Adrenal gland (tissue), 9 donors: ENCODE measurements at regions not wholly inside any gene's neighbourhood (a gene's known extent, or its start where the extent isn't known, plus 50 kb on each side); places are given as distances from the start of the nearest gene placed in this dataset.

ENCODE experiments used
- DNase-seq, 7 donors: peaks; one replicate each; pipeline ENCODE4 v3.0.0-alpha.2; 2019 to 2020
- H3K27ac ChIP-seq, 5 donors: fragments of 200-600 bp; sonication (generic) in 4 of 5; 1 replicate in 3 of 5; 2 replicates in 2 of 5; pipeline versions ENCODE4 v1.5.1 to v1.8.0; 2016 to 2020; ENCODE audit warnings: mild to moderate bottlenecking in 1 of 5
- H3K27me3 ChIP-seq: fragments of 200-600 bp; 2 replicates; pipeline ENCODE4 v1.8.0; 2021
- H3K36me3 ChIP-seq, 2 donors: fragments of 200-600 bp; replicated peaks in 1 of 2; 1 replicate in 1 of 2; 2 replicates in 1 of 2; pipeline versions ENCODE4 v1.5.1 to v1.8.0; 2018 to 2022
- H3K4me1 ChIP-seq, 2 donors: fragments of 200-600 bp; replicated peaks in 1 of 2; 1 replicate in 1 of 2; 2 replicates in 1 of 2; pipeline versions ENCODE4 v1.5.1 to v1.8.0; 2018 to 2021
- H3K4me3 ChIP-seq, 4 donors: fragments of 200-600 bp; sonication (generic) in 3 of 4; one replicate each; pipeline ENCODE4 v1.5.1; 2016 to 2018
- H3K9me3 ChIP-seq, 3 donors: fragments of 200-600 bp; sonication (generic) in 1 of 3; replicated peaks in 1 of 3; 1 replicate in 2 of 3; 2 replicates in 1 of 3; pipeline versions ENCODE4 v1.5.1 to v1.8.0; 2016 to 2021
- POLR2A ChIP-seq, 2 donors: fragments of 450-650 bp; IDR thresholded peaks; one replicate each; pipeline ENCODE4 v1.6.1; 2017; ENCODE audit warnings: antibody characterized with exemption in 2 of 2, mild to moderate bottlenecking in 2 of 2, moderate library complexity in 1 of 2
- WGBS, 4 donors: extraction: QIAGEN DNeasy Blood & Tissue Kit in 2 of 4; methylation state at CpG; one replicate each; pipeline versions ENCODE4 v1.1.5 to v1.1.7; 2013 to 2017; 5-methylcytosine and 5-hydroxymethylcytosine counted together
- intact Hi-C, 2 donors: fragments of 100-400 bp; cut with DNase I; formaldehyde crosslinking; loops; one replicate each; pipeline versions ENCODE4 v1.14.1 to v1.15.0; 2022 to 2023
- TF ChIP-seq, protein P1 (sequence below), 6 experiments: fragments of 450-650 bp in 4 of 6; fragments of 200-600 bp in 2 of 6; sonication (generic) in 1 of 6; IDR thresholded peaks; 1 replicate in 5 of 6; 2 replicates in 1 of 6; pipeline versions ENCODE4 v1.5.1 to v1.8.0; 2016 to 2021; ENCODE audit warnings: antibody characterized with exemption in 6 of 6, mild to moderate bottlenecking in 2 of 6, moderate library complexity in 1 of 6
- donor health status: healthy with polysubstance abuse.
- donor health status: Bipolar disorder and iron deficiency.
- donor health status: DM: yes; HTN: yes; CAD: no.
- donor health status: DM: no; HTN: no; CAD: no.
- donor health status: DM: no; HTN: no; CAD: no.

DNA sequence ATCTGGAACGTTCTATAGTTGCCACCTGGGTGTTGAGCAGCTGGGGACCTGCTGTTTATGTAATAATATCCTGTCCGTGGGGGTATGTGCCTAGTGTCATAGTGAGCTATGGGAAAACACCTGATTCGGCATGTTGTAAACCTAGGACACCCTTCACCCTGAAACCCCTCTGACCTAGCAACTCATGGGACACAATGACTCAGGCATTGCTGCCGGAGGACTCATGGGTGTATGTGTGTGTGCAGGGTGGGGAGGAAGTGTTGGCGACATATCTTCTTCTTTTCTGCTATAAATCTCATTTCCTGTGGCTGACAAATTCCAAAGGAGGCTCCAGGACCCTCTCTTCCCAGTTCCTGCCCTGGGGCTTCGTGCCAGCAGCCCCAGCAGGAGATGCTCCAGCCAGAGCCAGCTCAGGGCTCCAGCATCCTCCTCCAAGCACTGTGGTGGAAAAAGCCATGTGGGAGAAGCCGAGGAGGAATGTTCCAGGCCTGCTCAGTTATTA, 77.0 kb upstream of the PODXL start:
- Histone ChIP-seq H3K36me3 (no peaks in the 10 kb centered on the region), H3K4me1 (no peaks in the 10 kb centered on the region), H3K27me3 (no peaks in the 10 kb centered on the region), H3K27ac (peak overlapping the region in 1 of 5 donors; percentile 53), H3K9me3 (no peaks in the 10 kb centered on the region), H3K4me3 (no peak overlapping the region)
- peak in 1 of 7 donors; percentile 31 for DNase-seq
- intact Hi-C loops, result no loop called here
- TF ChIP-seq, protein P1, sequence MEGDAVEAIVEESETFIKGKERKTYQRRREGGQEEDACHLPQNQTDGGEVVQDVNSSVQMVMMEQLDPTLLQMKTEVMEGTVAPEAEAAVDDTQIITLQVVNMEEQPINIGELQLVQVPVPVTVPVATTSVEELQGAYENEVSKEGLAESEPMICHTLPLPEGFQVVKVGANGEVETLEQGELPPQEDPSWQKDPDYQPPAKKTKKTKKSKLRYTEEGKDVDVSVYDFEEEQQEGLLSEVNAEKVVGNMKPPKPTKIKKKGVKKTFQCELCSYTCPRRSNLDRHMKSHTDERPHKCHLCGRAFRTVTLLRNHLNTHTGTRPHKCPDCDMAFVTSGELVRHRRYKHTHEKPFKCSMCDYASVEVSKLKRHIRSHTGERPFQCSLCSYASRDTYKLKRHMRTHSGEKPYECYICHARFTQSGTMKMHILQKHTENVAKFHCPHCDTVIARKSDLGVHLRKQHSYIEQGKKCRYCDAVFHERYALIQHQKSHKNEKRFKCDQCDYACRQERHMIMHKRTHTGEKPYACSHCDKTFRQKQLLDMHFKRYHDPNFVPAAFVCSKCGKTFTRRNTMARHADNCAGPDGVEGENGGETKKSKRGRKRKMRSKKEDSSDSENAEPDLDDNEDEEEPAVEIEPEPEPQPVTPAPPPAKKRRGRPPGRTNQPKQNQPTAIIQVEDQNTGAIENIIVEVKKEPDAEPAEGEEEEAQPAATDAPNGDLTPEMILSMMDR (IDR thresholded peaks at IDR 0.05), result no peak
- no peak for TF ChIP-seq POLR2A (IDR thresholded peaks at IDR 0.05)
- 56 to 71% (median 61%) methylated on average over 5 to 7 of the region's 7 CpGs for WGBS, 4 donors

DNA sequence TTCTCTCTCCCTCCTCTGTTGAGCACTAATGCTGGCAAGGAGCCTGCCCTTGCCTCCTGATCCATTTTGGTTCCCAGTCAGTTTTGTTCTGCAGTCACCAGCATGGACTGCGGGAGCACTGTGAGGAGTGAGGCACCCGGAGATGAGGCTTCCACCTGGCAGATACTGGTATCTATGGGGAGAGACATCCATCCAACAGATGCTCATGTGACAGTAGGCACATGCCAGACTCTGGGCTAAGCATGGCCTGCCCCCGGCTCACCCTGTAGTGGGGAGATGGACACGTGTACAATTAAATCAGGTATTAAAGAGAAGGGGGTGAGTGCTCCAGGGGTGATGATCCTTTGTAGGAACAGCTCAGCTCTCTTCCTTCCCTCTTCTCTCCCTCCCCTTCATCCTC, 74.0 kb upstream of the PODXL start:
- intact Hi-C loops, result no loop called here
- Histone ChIP-seq H3K4me1 (no peaks in the 10 kb centered on the region), H3K27me3 (no peaks in the 10 kb centered on the region), H3K27ac (no peak overlapping the region), H3K4me3 (no peak overlapping the region), H3K9me3 (no peaks in the 10 kb centered on the region), H3K36me3 (no peaks in the 10 kb centered on the region)
- WGBS, 4 donors, result 71 to 88% (median 79%) methylated on average over 2 to 4 of the region's 4 CpGs
- no peak for TF ChIP-seq POLR2A (IDR thresholded peaks at IDR 0.05)
- TF ChIP-seq, protein P1 (IDR thresholded peaks at IDR 0.05), result no peak
- no peak for DNase-seq

DNA sequence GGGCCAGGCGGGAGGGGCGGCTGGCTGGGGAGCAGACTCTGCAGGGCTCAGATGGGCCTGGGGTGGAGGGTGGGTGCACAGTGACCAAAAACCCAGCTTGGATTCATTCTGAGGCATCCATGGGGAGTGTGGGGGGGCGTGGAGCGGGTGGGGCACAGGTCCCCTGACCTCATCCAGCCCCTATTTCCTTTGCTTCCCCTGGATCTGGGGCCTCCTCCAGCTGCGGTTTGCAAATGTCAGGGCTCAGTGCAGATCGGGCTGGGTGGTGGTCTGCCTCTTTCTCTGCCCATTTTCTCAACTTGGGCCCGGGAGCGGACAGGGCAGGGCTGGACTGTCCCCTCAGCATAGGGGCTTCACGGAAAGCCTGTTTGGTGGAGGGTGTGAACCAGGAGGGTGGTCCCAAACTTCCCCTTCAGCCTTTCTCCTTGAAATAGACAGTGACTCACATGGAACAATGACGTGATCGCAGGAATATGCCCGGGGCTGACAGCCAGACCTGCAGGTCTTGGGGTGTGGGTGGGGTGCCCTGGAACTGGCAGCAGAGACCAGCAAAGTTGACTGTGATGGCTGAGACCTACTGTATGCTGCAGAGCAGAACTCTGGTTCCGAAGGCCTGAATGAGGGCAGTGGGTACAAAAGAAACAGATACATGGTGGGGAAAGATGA, 72.9 kb upstream of the PODXL start:
- Histone ChIP-seq H3K27me3 (no peaks in the 10 kb centered on the region), H3K36me3 (no peaks in the 10 kb centered on the region), H3K27ac (no peak overlapping the region), H3K4me1 (no peaks in the 10 kb centered on the region), H3K9me3 (no peaks in the 10 kb centered on the region), H3K4me3 (no peak overlapping the region)
- intact Hi-C loops, result no loop called here
- no peak for TF ChIP-seq POLR2A (IDR thresholded peaks at IDR 0.05)
- TF ChIP-seq, protein P1 (IDR thresholded peaks at IDR 0.05), result no peak
- WGBS, 4 donors, result 61 to 74% (median 68%) methylated on average over 10 to 13 of the region's 13 CpGs
- no peak for DNase-seq

DNA sequence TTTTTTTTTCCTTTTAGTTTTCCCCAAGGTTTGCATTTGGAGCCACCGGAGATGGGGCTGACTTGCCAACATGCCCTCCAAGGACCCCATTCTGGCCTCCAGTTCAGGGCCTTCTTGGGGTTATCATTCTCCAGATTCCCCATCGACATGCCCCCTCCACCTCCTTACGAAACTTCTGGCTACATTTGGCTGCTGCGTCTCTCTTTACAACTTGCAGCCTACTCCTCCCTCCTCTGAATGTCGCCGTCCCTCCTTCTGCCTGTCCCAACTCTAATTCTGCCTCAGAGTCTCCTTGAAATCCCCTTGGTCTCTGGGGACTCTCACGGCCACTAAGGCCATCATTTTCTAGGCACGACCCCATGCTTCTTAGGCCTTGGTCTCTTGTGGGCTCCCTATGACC, 72.2 kb upstream of the PODXL start:
- no peaks in the 10 kb centered on the region for H3K36me3 ChIP-seq
- WGBS, 4 donors, result 58 to 82% (median 71%) methylated on average over 8 of the region's 8 CpGs
- H3K9me3 ChIP-seq, result no peaks in the 10 kb centered on the region
- no peak for DNase-seq
- H3K4me3 ChIP-seq, result no peak overlapping the region
- no peaks in the 10 kb centered on the region for H3K4me1 ChIP-seq
- H3K27ac ChIP-seq, result no peak overlapping the region
- H3K27me3 ChIP-seq, result no peaks in the 10 kb centered on the region
- no peak for TF ChIP-seq POLR2A (IDR thresholded peaks at IDR 0.05)
- TF ChIP-seq, protein P1 (IDR thresholded peaks at IDR 0.05), result no peak
- intact Hi-C loops, result no loop called here
